PC-9 (cell line): ENCODE measurements at regions not wholly inside any gene's neighbourhood (a gene's known extent, or its start where the extent isn't known, plus 50 kb on each side); places are given as distances from the start of the nearest gene placed in this dataset.

Experiments
- BruUV-seq: library from RNA; stranded (reverse); fragments of 400-500 nt; replicated peaks from 2 replicates; lab custom pipeline; 2021; lab: Mats Ljungman, UMichigan
- CTCF ChIA-PET: fragments of 300-600 bp; sonication (Branson Sonifier 250); formaldehyde crosslinking; loops from one replicate; lab custom pipeline; 2022; ENCODE audit warnings: antibody characterized with exemption; lab: Charles Lee
- POLR2A ChIA-PET: fragments of 300-600 bp; sonication (Branson Sonifier 250); formaldehyde crosslinking; loops from one replicate; lab custom pipeline; 2022; ENCODE audit warnings: antibody characterized with exemption; ENCODE audit not compliant: unreplicated experiment; lab: Charles Lee
- DNase-seq, 2 experiments: peaks; one replicate each; pipeline versions ENCODE4 v3.0.0 to v3.0.0-alpha.2; 2015 to 2022; ENCODE audit warnings: mixed read lengths in 1 of 2
- H2AFZ ChIP-seq: fragments of 200-600 bp; sonication (generic); 2 replicates; pipeline ENCODE4 v1.8.1; 2017; ENCODE audit warnings: antibody characterized with exemption
- H3F3A ChIP-seq: fragments of 200-600 bp; sonication (generic); 2 replicates; pipeline ENCODE4 v1.8.1; 2017; ENCODE audit warnings: antibody characterized with exemption, mild to moderate bottlenecking, low read depth; ENCODE audit not compliant: insufficient read depth
- H3K27ac ChIP-seq: fragments of 200-600 bp; sonication (generic); 2 replicates; pipeline ENCODE4 v1.6.1; 2016; ENCODE audit warnings: mixed run types
- H3K27me3 ChIP-seq: fragments of 200-600 bp; sonication (generic); 2 replicates; pipeline ENCODE4 v1.6.1; 2016; ENCODE audit warnings: low read depth, mixed run types; ENCODE audit not compliant: insufficient read depth
- H3K36me3 ChIP-seq: fragments of 200-600 bp; sonication (generic); 2 replicates; pipeline ENCODE4 v1.6.1; 2016; ENCODE audit warnings: low read depth, mixed run types
- H3K4me1 ChIP-seq: fragments of 200-600 bp; sonication (generic); replicated peaks from 2 replicates; pipeline ENCODE4 v1.6.1; 2016; ENCODE audit warnings: mixed run types; ENCODE audit not compliant: insufficient read depth
- H3K4me2 ChIP-seq: fragments of 200-600 bp; sonication (generic); 2 replicates; pipeline ENCODE4 v1.6.1; 2017; ENCODE audit warnings: mixed run types
- H3K4me3 ChIP-seq: fragments of 200-600 bp; sonication (generic); 2 replicates; pipeline ENCODE4 v1.6.1; 2016; ENCODE audit warnings: mixed run types
- H3K79me2 ChIP-seq: fragments of 200-600 bp; sonication (generic); 2 replicates; pipeline ENCODE4 v1.6.1; 2017; ENCODE audit warnings: low read depth, mixed run types
- H3K9me2 ChIP-seq: fragments of 200-600 bp; sonication (generic); 2 replicates; pipeline ENCODE4 v1.8.1; 2017; ENCODE audit warnings: mild to moderate bottlenecking; ENCODE audit not compliant: insufficient read depth
- H3K9me3 ChIP-seq: fragments of 200-600 bp; sonication (generic); 2 replicates; pipeline ENCODE4 v1.8.1; 2016; ENCODE audit warnings: low read depth; ENCODE audit not compliant: insufficient read depth
- H4K20me1 ChIP-seq: fragments of 200-600 bp; sonication (generic); 2 replicates; pipeline ENCODE4 v1.8.1; 2017; ENCODE audit not compliant: insufficient read depth
- EZH2 ChIP-seq: fragments of 200-600 bp; sonication (generic); IDR thresholded peaks from 2 replicates; pipeline ENCODE4 v1.8.0; 2017; ENCODE audit warnings: antibody characterized with exemption, low read depth
- intact Hi-C: fragments of 100-400 bp; cut with micrococcal nuclease; formaldehyde crosslinking; loops from one replicate; pipeline ENCODE4 v1.10.0; 2022; ENCODE audit not compliant: unreplicated experiment
- TF ChIP-seq, protein P1 (sequence below): fragments of 200-600 bp; sonication (generic); conservative IDR thresholded peaks from 2 replicates; pipeline ENCODE4 v1.6.1; 2017; ENCODE audit warnings: mixed run types, antibody characterized with exemption, mild to moderate bottlenecking, moderate library complexity

DNA sequence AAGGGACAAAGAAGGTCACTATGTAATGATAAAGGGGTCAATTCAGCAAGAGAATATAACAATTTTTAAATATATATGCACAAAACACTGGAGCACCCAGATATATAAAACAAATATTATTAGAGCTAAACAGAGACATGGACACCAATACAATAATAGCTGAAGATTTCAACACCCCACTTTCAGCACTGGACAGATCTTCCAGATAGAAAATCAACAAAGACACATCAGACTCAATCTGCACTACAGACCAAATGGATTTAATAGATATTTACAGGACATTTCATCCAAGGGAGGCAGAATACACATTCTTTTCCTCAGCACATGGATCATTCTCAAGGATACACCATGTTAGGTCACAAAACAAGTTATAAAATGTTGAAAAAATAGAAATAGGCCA lies 111.4 kb downstream of the SOX3 start:
- no peak overlapping the region for H3K4me3 ChIP-seq

DNA sequence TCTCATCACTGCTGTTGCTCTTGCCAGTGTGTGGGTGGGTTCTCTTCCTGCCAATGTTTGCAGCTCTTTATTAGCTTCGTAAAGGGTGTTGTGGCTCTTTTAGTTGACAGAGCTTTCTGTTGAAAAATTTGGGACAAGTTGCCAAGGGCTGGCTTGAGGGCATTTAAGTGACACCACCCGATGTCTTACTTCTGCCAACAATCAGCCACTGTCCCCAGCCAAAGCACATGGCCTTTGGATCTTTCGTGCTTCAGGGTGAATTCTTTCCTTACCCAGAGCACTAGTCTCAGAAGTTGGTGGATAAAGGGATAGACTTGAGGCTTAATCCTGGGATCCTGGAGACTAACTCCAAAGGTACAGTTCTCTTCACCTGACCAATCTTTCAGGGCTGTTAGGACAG lies 113.6 kb downstream of the SOX3 start:
- CTCF ChIA-PET = no interaction called here
- no peak for DNase-seq
- Histone ChIP-seq H3K4me1 (no peaks in the 10 kb centered on the region), H4K20me1 (no peaks in the 10 kb centered on the region), H3F3A (no peaks in the 10 kb centered on the region), H3K36me3 (no peaks in the 10 kb centered on the region), H3K9me2 (no peaks in the 10 kb centered on the region), H2AFZ (no peak overlapping the region), H3K27me3 (no peaks in the 10 kb centered on the region), H3K79me2 (no peaks in the 10 kb centered on the region), H3K4me2 (no peak overlapping the region), H3K27ac (no peak overlapping the region), H3K9me3 (no peaks in the 10 kb centered on the region), H3K4me3 (no peak overlapping the region)
- no TSS peak for BruUV-seq
- no peak for TF ChIP-seq EZH2
- TF ChIP-seq, protein P1, sequence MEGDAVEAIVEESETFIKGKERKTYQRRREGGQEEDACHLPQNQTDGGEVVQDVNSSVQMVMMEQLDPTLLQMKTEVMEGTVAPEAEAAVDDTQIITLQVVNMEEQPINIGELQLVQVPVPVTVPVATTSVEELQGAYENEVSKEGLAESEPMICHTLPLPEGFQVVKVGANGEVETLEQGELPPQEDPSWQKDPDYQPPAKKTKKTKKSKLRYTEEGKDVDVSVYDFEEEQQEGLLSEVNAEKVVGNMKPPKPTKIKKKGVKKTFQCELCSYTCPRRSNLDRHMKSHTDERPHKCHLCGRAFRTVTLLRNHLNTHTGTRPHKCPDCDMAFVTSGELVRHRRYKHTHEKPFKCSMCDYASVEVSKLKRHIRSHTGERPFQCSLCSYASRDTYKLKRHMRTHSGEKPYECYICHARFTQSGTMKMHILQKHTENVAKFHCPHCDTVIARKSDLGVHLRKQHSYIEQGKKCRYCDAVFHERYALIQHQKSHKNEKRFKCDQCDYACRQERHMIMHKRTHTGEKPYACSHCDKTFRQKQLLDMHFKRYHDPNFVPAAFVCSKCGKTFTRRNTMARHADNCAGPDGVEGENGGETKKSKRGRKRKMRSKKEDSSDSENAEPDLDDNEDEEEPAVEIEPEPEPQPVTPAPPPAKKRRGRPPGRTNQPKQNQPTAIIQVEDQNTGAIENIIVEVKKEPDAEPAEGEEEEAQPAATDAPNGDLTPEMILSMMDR = no peak
- intact Hi-C loops = no loop called here
- POLR2A ChIA-PET = no interaction called here

More for the DNA sequence above, 111.4 kb downstream of the SOX3 start:
- ChIA-PET POLR2A (no interaction called here), CTCF (no interaction called here)
- H3K36me3 ChIP-seq = no peaks in the 10 kb centered on the region
- no peaks in the 10 kb centered on the region for H3K4me1 ChIP-seq
- no peak overlapping the region for H3K4me2 ChIP-seq
- TF ChIP-seq EZH2 = no peak
- TF ChIP-seq, protein P1 = no peak
- no peaks in the 10 kb centered on the region for H3K9me3 ChIP-seq
- H3F3A ChIP-seq = no peaks in the 10 kb centered on the region
- intact Hi-C loops = no loop called here
- H3K27ac ChIP-seq = no peak overlapping the region
- H2AFZ ChIP-seq = no peak overlapping the region
- no TSS peak for BruUV-seq
- no peaks in the 10 kb centered on the region for H3K9me2 ChIP-seq
- H4K20me1 ChIP-seq = no peaks in the 10 kb centered on the region
- no peaks in the 10 kb centered on the region for H3K27me3 ChIP-seq
- no peak for DNase-seq
- H3K79me2 ChIP-seq = no peaks in the 10 kb centered on the region

DNA sequence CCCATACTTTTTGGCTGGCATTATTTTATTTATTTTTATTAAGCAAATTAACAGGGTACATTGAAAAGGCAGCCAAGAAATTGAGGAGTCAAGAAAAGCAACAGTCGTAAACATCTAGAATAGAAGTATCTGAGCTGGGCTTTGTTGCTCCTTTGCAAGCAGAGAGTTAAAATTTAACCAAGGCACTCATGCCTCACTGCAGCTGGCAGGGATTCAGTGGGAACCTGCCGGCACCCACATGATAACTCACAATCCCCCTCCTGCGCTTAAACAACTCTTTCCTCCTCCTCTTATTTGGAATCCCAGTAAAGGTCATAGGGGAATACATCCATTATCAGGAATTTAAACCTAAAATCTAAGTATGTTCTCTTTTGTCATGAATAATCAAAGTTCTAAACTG lies 115.5 kb downstream of the SOX3 start:
- Histone ChIP-seq H3K4me1 (no peaks in the 10 kb centered on the region), H3K4me3 (no peak overlapping the region), H4K20me1 (no peaks in the 10 kb centered on the region), H3K9me2 (no peaks in the 10 kb centered on the region), H3F3A (no peaks in the 10 kb centered on the region), H3K4me2 (no peak overlapping the region), H3K27ac (no peak overlapping the region), H3K9me3 (no peaks in the 10 kb centered on the region), H2AFZ (no peak overlapping the region), H3K79me2 (no peaks in the 10 kb centered on the region), H3K27me3 (no peaks in the 10 kb centered on the region), H3K36me3 (no peaks in the 10 kb centered on the region)
- DNase-seq = no peak
- intact Hi-C loops = no loop called here
- ChIA-PET POLR2A (no interaction called here), CTCF (no interaction called here)
- TF ChIP-seq, protein P1 = no peak
- no peak for TF ChIP-seq EZH2
- no TSS peak for BruUV-seq
